ENCODE measurements at regions not wholly inside any gene's neighbourhood (a gene's known extent, or its start where the extent isn't known, plus 50 kb on each side); places are given as distances from the start of the nearest gene placed in this dataset.

GRCh38 chr2:126315828-126316227 is 340.1 kb upstream of the GYPC start:
- DNase-seq (ENCODE audit: low spot score) = no peak

GRCh38 chr2:126317790-126318431 is 338.0 kb upstream of the GYPC start:
- DNase-seq (ENCODE audit: low spot score) = no peak

- no peak for DNase-seq (ENCODE audit: low spot score)
These were observed 333.6 kb upstream of the GYPC start for GRCh38 chr2:126322342-126322741.

- no peak for DNase-seq (ENCODE audit: low spot score)
These were observed 330.8 kb upstream of the GYPC start for GRCh38 chr2:126325202-126325601.

- DNase-seq (ENCODE audit: low spot score) = no peak
These were observed 326.8 kb upstream of the GYPC start for GRCh38 chr2:126329173-126329572.

- DNase-seq (ENCODE audit: low spot score) = no peak
These were observed 313.5 kb upstream of the GYPC start for GRCh38 chr2:126342457-126342856.

- no peak for DNase-seq (ENCODE audit: low spot score)
These were observed 312.8 kb upstream of the GYPC start for GRCh38 chr2:126343136-126343535.

GRCh38 chr2:126344493-126344892 is 311.5 kb upstream of the GYPC start:
- no peak for DNase-seq (ENCODE audit: low spot score)

- DNase-seq (ENCODE audit: low spot score) = no peak
These were observed 310.3 kb upstream of the GYPC start for GRCh38 chr2:126345691-126346090.

- no peak for DNase-seq (ENCODE audit: low spot score)
These were observed 299.3 kb upstream of the GYPC start for GRCh38 chr2:126356631-126357030.

GRCh38 chr2:126358122-126358521 is 297.8 kb upstream of the GYPC start:
- no peak for DNase-seq (ENCODE audit: low spot score)

GRCh38 chr2:126359494-126359893 is 296.5 kb upstream of the GYPC start:
- DNase-seq (ENCODE audit: low spot score) = peak; percentile 12

GRCh38 chr2:126367361-126367760 is 288.6 kb upstream of the GYPC start:
- DNase-seq (ENCODE audit: low spot score) = no peak

- DNase-seq (ENCODE audit: low spot score) = no peak
These were observed 287.2 kb upstream of the GYPC start for GRCh38 chr2:126368758-126369157.

GRCh38 chr2:126370201-126370600 is 285.8 kb upstream of the GYPC start:
- no peak for DNase-seq (ENCODE audit: low spot score)

- DNase-seq (ENCODE audit: low spot score) = no peak
These were observed 283.6 kb upstream of the GYPC start for GRCh38 chr2:126372406-126372805.

- DNase-seq (ENCODE audit: low spot score) = no peak
These were observed 277.8 kb upstream of the GYPC start for GRCh38 chr2:126378176-126378575.

- DNase-seq (ENCODE audit: low spot score) = no peak
These were observed 274.9 kb upstream of the GYPC start for GRCh38 chr2:126381091-126381490.

GRCh38 chr2:126382998-126383397 is 273.0 kb upstream of the GYPC start:
- DNase-seq (ENCODE audit: low spot score) = no peak

- no peak for DNase-seq (ENCODE audit: low spot score)
These were observed 272.2 kb upstream of the GYPC start for GRCh38 chr2:126383800-126384199.

- DNase-seq (ENCODE audit: low spot score) = no peak
These were observed 270.5 kb upstream of the GYPC start for GRCh38 chr2:126385441-126385840.

GRCh38 chr2:126385983-126386382 is 270.0 kb upstream of the GYPC start:
- DNase-seq (ENCODE audit: low spot score) = no peak

- DNase-seq (ENCODE audit: low spot score) = no peak
These were observed 266.5 kb upstream of the GYPC start for GRCh38 chr2:126389446-126389845.

- no peak for DNase-seq (ENCODE audit: low spot score)
These were observed 263.1 kb upstream of the GYPC start for GRCh38 chr2:126392889-126393288.

GRCh38 chr2:126399001-126399400 is 257.0 kb upstream of the GYPC start:
- peak; percentile 15 for DNase-seq (ENCODE audit: low spot score)
